ENCODE measurements at regions not wholly inside any gene's neighbourhood (a gene's known extent, or its start where the extent isn't known, plus 50 kb on each side); places are given as distances from the start of the nearest gene placed in this dataset.

DNA sequence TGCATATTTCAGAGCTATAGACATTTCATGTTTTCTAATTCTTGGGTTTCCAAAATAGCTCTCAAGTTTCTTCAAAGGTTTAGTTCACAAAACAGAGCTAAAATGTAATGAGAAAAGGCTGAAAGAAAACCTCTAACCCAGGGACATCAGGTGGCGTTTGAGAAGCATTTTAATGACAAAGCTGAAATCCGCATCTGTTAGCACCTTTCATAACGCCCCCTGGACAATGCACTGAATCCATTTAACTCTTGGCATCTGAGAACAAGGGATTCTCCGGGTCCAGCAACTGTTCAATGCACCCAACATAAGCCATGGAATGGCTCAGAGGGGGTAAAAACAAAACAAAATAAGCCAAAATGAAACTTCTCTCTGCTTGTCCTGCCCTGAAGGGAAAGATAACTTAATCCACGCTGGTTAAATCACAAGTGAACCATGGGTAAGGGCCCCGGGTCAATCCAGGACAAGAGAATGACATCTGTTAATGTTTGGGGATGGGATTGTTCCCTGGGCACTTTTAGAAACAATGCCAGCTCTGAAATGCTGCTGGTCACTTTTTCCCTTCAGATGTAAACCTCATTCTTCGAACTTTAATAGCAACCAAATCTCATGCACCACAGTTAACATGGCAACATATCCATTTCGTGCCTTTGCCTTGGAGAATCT is 466.2 kb upstream of the ADAMTS9 start:
- no peaks in the 10 kb centered on the region for H3K27me3 ChIP-seq (replicated peaks)
- in situ Hi-C loops (cut with HindIII; ENCODE audit: low pct_ligation_motif_present, low sequenced_read_pairs): no loop called here
- no peak for DNase-seq
- no peak overlapping the region for H3K27ac ChIP-seq
- H3K4me3 ChIP-seq (ENCODE audit: low read depth, low read length): no peak overlapping the region
- TF ChIP-seq, protein P1, sequence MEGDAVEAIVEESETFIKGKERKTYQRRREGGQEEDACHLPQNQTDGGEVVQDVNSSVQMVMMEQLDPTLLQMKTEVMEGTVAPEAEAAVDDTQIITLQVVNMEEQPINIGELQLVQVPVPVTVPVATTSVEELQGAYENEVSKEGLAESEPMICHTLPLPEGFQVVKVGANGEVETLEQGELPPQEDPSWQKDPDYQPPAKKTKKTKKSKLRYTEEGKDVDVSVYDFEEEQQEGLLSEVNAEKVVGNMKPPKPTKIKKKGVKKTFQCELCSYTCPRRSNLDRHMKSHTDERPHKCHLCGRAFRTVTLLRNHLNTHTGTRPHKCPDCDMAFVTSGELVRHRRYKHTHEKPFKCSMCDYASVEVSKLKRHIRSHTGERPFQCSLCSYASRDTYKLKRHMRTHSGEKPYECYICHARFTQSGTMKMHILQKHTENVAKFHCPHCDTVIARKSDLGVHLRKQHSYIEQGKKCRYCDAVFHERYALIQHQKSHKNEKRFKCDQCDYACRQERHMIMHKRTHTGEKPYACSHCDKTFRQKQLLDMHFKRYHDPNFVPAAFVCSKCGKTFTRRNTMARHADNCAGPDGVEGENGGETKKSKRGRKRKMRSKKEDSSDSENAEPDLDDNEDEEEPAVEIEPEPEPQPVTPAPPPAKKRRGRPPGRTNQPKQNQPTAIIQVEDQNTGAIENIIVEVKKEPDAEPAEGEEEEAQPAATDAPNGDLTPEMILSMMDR (IDR thresholded peaks at IDR 0.05; ENCODE audit: low read depth, low read length, missing control alignments): no peak
- no peaks in the 10 kb centered on the region for H3K36me3 ChIP-seq (replicated peaks)

DNA sequence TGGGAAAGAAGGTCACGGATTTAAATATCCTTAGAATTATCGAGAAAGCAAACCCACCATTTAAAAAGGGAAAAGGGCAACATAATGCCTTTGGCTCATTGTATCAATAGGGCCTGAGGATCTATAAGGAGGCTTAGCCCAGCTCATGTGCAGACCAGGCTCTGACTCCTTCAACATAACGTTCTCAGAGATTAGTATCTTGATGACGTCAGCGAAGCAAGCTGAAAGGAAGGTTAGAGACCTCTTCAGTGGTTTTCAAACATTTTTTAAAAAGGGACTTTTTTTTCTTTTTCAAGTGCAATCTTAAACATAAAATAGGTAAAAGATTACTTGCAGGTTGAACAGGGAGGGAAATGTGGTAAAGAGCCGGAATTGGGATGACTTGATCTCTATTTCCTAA is 463.9 kb upstream of the ADAMTS9 start:
- no peaks in the 10 kb centered on the region for H3K27me3 ChIP-seq (replicated peaks)
- no peaks in the 10 kb centered on the region for H3K36me3 ChIP-seq (replicated peaks)
- TF ChIP-seq, protein P1 (IDR thresholded peaks at IDR 0.05; ENCODE audit: low read depth, low read length, missing control alignments): no peak
- in situ Hi-C loops (cut with HindIII; ENCODE audit: low pct_ligation_motif_present, low sequenced_read_pairs): no loop called here
- no peak overlapping the region for H3K4me3 ChIP-seq (ENCODE audit: low read depth, low read length)
- no peak overlapping the region for H3K27ac ChIP-seq
- DNase-seq: no peak

DNA sequence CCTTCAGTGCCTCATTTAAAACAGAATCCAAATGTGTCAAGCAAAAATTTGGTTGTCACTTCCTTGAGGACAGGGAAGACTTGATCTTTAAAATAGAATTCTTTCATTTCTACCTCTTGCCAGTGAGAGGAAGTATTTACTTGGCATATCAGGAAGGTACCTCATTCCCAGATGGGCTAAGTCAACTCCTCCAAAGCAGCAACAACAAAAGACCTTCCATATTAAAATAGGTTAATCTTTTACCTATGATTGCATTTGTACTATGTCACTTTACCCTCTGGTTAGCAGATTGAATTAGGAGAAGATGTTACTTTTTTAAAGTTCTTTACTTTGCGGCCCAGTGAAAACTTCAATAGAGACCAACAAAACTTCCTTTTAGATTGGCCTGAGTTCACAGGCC is 462.1 kb upstream of the ADAMTS9 start:
- Histone ChIP-seq H3K4me3 (ENCODE audit: low read depth, low read length) (no peak overlapping the region), H3K36me3 (replicated peaks) (no peaks in the 10 kb centered on the region), H3K27me3 (replicated peaks) (no peaks in the 10 kb centered on the region), H3K27ac (no peak overlapping the region)
- in situ Hi-C loops (cut with HindIII; ENCODE audit: low pct_ligation_motif_present, low sequenced_read_pairs): no loop called here
- DNase-seq: no peak
- TF ChIP-seq, protein P1 (IDR thresholded peaks at IDR 0.05; ENCODE audit: low read depth, low read length, missing control alignments): no peak

DNA sequence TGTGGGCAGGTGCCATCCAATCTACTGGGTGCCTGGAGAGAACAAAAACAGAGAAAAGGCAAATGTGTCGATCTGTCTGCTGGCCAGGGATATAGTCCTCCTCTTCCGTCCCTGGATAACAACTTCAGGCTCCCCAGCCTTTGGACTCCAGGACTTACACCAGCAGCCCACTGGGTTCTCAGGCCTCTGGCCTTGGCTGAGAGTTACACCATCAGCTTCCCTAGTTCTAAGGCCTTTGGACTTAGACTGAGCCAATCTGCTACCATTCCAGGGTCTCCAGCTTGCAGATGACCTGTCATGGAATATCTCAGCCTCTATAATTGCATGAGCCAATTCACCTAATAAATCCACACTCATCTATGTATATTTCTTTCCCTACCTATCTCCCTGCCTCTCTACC is 460.9 kb upstream of the ADAMTS9 start:
- Histone ChIP-seq H3K36me3 (replicated peaks) (no peaks in the 10 kb centered on the region), H3K27ac (no peak overlapping the region), H3K27me3 (replicated peaks) (no peaks in the 10 kb centered on the region), H3K4me3 (ENCODE audit: low read depth, low read length) (no peak overlapping the region)
- DNase-seq: no peak
- in situ Hi-C loops (cut with HindIII; ENCODE audit: low pct_ligation_motif_present, low sequenced_read_pairs): no loop called here
- TF ChIP-seq, protein P1 (IDR thresholded peaks at IDR 0.05; ENCODE audit: low read depth, low read length, missing control alignments): no peak

DNA sequence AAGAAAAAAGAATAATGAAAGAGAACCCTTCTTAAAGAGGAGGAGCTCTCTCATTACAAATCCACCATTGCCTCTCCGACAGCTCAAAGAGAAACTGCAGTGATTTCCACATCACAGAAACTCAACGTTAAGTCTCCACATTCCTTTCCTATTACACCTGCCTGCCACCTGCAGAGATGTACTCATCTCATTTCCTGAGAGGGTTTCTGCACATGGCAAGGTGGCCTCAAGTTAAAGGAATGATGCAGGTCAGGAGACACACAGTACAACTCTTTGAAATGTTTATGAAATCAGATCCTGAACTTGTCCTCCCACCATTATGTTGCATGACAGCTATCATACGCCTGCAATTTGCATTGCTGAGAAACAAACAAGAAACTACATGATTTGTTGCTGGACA is 458.4 kb upstream of the ADAMTS9 start:
- DNase-seq: peak; percentile 20
- no peak overlapping the region for H3K27ac ChIP-seq
- no peak overlapping the region for H3K4me3 ChIP-seq (ENCODE audit: low read depth, low read length)
- H3K36me3 ChIP-seq (replicated peaks): no peaks in the 10 kb centered on the region
- in situ Hi-C loops (cut with HindIII; ENCODE audit: low pct_ligation_motif_present, low sequenced_read_pairs): no loop called here
- no peaks in the 10 kb centered on the region for H3K27me3 ChIP-seq (replicated peaks)
- TF ChIP-seq, protein P1 (IDR thresholded peaks at IDR 0.05; ENCODE audit: low read depth, low read length, missing control alignments): no peak

DNA sequence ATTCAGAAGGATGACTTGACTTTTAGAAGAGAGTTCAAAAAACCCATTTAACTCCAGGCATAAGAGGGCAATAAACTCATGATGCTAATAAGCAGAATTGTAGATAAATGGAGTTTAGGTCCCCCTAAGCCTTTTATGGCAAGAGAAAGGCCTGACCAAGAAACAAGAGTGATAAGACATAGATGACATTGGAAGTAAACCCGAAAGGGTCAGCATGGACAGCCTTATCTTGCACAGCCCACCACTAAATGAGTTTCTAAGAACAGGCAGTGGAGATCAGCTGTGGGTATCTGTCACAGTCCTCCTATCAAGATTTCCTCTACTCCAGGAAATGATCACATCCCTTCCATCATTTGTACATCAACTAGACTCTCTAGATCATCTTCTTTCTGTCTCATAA is 457.9 kb upstream of the ADAMTS9 start:
- Histone ChIP-seq H3K36me3 (replicated peaks) (no peaks in the 10 kb centered on the region), H3K4me3 (ENCODE audit: low read depth, low read length) (no peak overlapping the region), H3K27me3 (replicated peaks) (no peaks in the 10 kb centered on the region), H3K27ac (no peak overlapping the region)
- in situ Hi-C loops (cut with HindIII; ENCODE audit: low pct_ligation_motif_present, low sequenced_read_pairs): no loop called here
- TF ChIP-seq, protein P1 (IDR thresholded peaks at IDR 0.05; ENCODE audit: low read depth, low read length, missing control alignments): no peak
- no peak for DNase-seq

Measured in brain microvascular endothelial cell (primary cell).